Hepatic stellate cell (primary cell): ENCODE measurements at regions not wholly inside any gene's neighbourhood (a gene's known extent, or its start where the extent isn't known, plus 50 kb on each side); places are given as distances from the start of the nearest gene placed in this dataset.

Experiments
- DNase-seq: peaks from one replicate; pipeline ENCODE4 v3.0.0; 2011; ENCODE audit warnings: low spot score

- no peak for DNase-seq
These were observed 532.2 kb downstream of the MID1IP1 start for GRCh38 chrX:39333451-39333850.

GRCh38 chrX:39335513-39336235, 534.4 kb downstream of the MID1IP1 start:
- no peak for DNase-seq

- DNase-seq: no peak
These were observed 535.5 kb downstream of the MID1IP1 start for GRCh38 chrX:39336671-39337311.

- DNase-seq: no peak
These were observed 536.2 kb downstream of the MID1IP1 start for GRCh38 chrX:39337451-39337850.

- no peak for DNase-seq
These were observed 537.3 kb downstream of the MID1IP1 start for GRCh38 chrX:39338583-39338982.

GRCh38 chrX:39356119-39356807, 555.0 kb downstream of the MID1IP1 start:
- no peak for DNase-seq

- DNase-seq: no peak
These were observed 558.8 kb downstream of the MID1IP1 start for GRCh38 chrX:39360101-39360500.

- DNase-seq: no peak
These were observed 560.5 kb downstream of the MID1IP1 start for GRCh38 chrX:39361736-39362135.

GRCh38 chrX:39367416-39367815, 566.2 kb downstream of the MID1IP1 start:
- no peak for DNase-seq

- no peak for DNase-seq
These were observed 570.9 kb downstream of the MID1IP1 start for GRCh38 chrX:39372115-39372514.

GRCh38 chrX:39377157-39377556, 575.9 kb downstream of the MID1IP1 start:
- no peak for DNase-seq

- DNase-seq: no peak
These were observed 576.5 kb downstream of the MID1IP1 start for GRCh38 chrX:39377773-39378172.

- no peak for DNase-seq
These were observed 580.2 kb downstream of the MID1IP1 start for GRCh38 chrX:39381422-39381821.

- DNase-seq: no peak
These were observed 583.7 kb downstream of the MID1IP1 start for GRCh38 chrX:39384996-39385395.

- DNase-seq: no peak
These were observed 587.5 kb downstream of the MID1IP1 start for GRCh38 chrX:39388730-39389129.

- DNase-seq: no peak
These were observed 595.2 kb downstream of the MID1IP1 start for GRCh38 chrX:39396358-39396995.

- DNase-seq: no peak
These were observed 596.4 kb downstream of the MID1IP1 start for GRCh38 chrX:39397561-39398199.

- no peak for DNase-seq
These were observed 597.1 kb downstream of the MID1IP1 start for GRCh38 chrX:39398215-39398962.

GRCh38 chrX:39398963-39399261, 597.7 kb downstream of the MID1IP1 start:
- DNase-seq: no peak

GRCh38 chrX:39399387-39399786, 598.1 kb downstream of the MID1IP1 start:
- DNase-seq: no peak

GRCh38 chrX:39401483-39402110, 600.3 kb downstream of the MID1IP1 start:
- no peak for DNase-seq
